ENCODE measurements at regions not wholly inside any gene's neighbourhood (a gene's known extent, or its start where the extent isn't known, plus 50 kb on each side); places are given as distances from the start of the nearest gene placed in this dataset.
"Not testable (repeated sequence)": the region's sequence is repeated elsewhere in the genome, so short reads cannot be mapped to it uniquely, and the experiment has no call there.

DNA sequence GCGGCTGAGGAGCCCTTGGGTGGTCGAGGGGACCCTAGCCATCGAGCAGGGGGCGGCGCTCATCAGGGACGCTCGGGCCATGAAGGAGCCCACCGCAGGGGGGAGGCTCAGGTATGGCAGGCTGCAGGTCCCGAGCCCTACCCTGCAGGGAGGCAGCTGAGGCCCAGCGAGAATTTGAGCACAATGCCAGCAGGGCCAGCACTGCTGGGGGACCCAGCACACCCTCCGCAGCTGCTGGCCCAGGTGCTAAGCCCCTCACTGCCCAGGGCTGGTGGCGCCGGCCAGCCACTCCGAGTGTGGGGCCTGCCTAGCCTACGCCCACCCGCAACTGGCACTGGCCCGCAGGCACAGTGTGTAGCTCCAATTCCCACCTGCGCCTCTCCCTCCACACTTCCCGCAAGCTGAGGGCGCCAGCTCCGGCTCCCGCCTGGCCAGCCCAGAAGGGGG lies 325.4 kb upstream of the FRG1 start:
- DNase-seq (ENCODE audit: low read depth), result no peak

DNA sequence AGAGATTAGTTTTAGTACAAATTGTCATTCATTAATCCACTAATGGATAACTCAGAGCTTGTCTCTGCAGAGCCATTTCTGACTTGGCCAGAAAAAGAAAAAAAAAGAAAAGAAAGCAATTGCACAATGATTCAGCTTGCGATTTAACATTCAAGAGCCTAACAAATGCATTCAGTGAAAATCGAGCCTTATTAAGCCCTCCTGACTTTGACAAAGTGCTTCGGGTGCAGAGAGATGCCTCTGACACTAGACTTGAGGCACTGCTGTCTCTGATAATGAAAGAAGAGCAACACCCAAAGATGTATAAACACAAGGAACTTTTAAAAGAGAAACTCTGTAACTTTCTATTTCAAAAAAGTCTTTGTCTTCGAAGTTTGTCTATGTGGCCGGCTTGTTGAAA lies 322.9 kb upstream of the FRG1 start:
- not testable (repeated sequence) for DNase-seq (ENCODE audit: low read depth)

DNA sequence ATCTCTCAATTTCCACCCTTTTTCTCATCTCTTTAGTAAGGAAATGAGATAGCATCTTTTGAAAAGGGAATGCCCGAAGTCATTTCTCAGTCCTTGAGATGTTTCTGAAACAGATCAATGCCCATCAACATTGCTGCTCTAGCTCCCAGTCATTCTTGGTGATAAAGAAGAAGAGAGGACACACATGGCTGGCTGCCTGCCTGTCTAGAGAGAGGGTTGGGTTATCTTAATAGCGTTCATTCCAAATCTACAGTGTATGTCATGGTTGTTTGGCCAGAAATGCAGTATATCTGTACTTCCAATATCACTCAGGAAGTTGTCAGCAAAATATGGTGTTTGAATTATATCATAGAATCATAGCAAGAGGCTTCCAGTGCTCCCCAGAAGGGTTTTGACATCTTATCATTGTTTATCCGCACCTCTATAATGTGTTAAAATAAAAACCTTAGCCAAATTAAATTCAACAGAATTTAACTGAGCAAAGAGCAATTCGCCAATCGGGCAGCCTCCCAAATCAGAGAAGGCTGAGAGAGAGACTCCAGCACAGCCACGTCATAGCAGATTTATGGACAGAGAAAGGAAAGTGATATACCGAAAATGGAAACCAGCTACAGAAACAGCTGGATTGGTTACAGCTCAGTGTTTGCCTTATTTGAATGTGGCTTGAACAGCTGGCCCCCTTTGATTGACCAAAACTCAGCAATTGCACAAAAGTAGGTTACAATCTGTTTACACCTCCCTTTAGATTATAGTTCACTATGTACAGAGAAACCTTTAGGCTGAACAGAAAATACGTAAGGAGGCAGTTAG lies 321.0 kb upstream of the FRG1 start:
- not testable (repeated sequence) for DNase-seq (ENCODE audit: low read depth)

DNA sequence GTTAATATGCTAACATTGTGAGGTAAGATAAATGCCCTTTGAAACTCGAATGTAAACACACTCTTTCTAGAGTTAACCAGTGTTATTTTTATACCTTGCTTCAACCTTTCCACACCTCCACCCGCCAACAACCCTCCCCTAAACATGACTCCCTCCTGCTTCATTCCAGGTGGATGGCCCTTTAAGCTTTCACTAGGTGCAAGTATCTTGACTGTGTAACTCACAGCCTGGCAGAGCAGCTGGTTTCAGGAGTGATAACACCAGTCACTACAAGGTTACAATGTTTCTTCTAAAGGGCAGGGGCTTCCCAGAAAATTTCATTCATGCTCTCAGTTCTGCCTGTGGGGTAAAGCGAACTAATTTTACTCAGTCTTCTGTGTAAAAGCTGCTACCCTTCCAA lies 318.1 kb upstream of the FRG1 start:
- DNase-seq (ENCODE audit: low read depth), result not testable (repeated sequence)

DNA sequence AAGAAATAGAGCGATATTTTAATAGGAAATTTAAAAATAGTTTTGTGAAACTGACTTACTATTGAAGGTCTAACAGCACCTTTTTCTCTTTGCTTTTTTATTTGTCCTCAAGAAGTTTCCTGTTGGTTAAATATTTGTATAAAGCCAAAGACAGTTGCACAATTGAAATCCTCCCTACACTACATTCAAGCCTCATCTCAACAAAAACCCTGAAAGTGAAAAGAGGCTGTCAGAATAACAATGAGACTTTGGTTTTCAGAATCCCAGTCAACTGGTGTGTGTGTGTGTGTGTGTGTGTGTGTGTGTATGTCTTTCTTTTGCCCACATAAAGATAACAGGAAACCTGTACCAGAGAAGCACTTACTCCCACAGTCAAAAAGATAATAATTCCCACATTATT lies 313.6 kb upstream of the FRG1 start:
- not testable (repeated sequence) for DNase-seq (ENCODE audit: low read depth)

DNA sequence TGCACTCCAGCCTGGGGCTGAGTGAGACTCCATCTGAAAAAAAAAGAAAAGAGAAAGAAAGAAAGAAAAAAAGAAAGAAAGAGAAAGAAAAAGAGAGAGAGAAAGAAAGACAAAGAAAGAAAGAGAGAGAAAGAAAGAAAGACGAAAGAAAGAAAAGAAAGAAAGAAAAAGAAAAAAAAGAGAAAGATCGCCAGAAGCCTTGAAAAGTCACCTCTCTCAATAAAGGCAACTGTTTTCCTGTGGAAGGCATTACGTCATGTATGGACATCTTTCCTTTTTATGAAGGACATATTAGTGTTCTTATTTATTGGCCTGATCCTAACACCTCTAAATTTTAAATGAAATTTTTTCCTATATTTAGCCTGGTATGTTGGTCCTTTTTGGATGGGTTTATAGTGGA lies 310.9 kb upstream of the FRG1 start:
- DNase-seq (ENCODE audit: low read depth), result not testable (repeated sequence)

DNA sequence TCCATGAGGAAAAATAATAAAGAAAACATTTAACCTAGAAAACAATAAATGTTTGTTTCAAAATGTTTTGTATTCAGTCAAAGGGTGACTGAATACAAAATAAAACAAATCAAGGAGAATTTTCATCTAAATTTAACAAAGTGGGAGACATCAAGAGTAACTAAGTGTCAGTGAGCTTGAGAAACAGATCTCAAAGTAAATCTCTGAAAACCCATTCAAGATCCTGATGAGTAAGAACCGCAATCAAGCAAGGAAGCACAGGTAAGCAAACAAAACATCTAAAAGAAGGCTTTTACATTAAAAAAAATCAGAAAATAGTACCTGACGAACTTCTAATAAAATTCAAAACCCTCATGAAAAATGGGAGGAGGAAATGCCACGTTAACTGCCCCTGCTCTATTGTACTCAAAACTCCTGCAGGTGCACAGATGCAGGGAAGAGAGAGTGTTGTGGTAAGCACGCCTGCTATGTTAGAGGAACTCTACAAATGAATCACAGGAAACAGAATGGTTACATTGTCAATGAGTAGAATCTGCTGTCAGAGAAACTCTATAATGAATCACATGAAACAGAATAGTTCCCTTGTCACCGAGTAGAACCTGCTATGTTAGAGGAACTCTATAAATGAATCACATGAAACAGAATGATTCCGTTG lies 309.6 kb upstream of the FRG1 start:
- not testable (repeated sequence) for DNase-seq (ENCODE audit: low read depth)

DNA sequence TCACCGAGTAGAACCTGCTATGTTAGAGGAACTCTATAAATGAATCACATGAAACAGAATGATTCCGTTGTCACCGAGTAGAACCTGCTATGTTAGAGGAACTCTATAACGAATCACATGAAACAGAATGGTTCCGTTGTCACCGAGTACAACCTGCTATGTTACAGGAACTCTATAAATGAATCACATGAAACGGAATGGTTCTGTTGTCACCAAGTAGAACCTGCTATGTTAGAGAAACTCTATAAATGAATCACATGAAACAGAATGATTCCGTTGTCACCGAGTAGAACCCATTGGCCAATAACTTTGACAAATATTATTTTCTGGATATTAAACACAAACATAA lies 309.1 kb upstream of the FRG1 start:
- DNase-seq (ENCODE audit: low read depth), result not testable (repeated sequence)

DNA sequence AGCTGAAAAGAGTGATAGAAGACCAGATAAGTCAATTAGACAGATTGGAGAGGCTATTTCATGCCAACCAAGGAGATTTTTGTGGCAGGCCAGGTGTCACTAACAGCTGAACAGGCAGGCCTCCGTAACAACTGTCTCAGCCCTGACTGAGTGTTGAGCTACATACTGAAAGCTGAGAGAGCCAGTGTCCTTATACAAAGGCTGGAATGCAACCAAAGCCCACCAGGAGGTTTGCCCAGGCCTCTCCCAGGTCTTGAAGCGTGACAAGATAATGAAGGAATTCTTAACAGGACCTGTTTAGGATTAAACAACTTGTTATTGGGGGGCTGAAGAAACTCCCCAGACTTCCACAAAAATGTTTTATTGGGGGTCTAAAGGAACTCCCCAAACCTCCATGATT lies 290.2 kb upstream of the FRG1 start:
- not testable (repeated sequence) for DNase-seq (ENCODE audit: low read depth)

DNA sequence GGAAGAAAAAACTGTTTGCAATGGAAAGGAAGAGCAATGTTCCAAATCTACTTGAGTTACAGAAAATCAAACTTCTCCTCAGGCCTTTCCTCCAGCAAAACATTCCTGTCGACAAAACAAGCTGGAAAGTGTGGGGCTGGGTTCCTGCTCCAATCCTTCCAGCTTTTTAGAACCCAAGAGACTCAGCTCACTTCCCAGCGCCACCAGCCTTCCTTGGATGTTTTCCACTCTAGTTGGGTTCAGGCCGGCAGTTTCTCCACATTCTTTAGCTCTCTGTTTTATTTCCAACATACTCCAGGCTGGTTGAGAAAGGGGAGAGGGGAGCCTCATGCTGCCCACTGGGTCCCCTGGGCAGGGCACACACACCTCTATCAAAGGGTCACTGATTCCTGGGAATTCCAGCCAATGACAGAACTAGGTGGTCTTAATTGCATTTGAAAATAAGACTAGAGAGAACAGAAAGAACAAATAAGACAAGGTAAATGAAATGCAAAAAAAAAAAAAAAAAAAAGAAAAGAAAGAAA lies 287.5 kb upstream of the FRG1 start:
- DNase-seq (ENCODE audit: low read depth), result not testable (repeated sequence)

DNA sequence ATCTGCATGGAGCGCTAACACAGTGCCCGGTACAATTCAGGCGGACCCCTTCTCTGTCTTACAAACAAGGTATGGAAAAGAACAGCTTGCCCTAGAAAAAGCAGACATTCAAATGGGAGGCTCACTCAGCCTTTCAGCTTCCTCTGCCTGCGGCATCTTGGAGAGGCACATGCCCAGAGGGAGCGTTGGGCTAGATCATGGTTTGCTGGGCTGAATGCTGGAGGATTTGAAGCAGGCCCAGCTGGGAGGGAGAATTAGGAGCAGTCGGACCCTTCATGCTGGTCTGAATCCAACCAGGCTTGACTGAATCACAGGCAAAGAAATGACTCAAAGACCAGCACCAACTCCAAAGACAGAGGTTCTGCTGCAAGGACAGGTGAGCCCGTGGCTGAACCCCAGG lies 286.7 kb upstream of the FRG1 start:
- DNase-seq (ENCODE audit: low read depth), result not testable (repeated sequence)

DNA sequence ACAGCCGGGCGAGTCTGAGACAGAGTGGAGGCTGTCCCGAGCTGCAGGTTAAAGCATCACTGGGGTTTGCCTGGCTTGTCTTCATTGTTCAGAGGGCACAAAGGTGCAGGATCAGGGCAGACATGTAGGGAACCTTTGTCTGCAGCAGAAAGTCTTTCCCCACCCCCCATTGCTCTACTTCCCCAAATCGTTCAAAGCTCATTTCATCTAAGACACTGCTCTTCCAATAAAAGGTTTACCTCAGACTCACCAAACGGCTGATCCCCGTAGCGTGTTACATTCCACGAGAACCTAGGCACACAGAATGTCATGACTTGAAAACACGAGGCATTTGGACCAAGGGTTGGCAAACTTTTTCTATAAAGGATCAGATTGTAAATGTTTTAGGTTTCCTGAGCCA lies 286.3 kb upstream of the FRG1 start:
- DNase-seq (ENCODE audit: low read depth), result not testable (repeated sequence)

DNA sequence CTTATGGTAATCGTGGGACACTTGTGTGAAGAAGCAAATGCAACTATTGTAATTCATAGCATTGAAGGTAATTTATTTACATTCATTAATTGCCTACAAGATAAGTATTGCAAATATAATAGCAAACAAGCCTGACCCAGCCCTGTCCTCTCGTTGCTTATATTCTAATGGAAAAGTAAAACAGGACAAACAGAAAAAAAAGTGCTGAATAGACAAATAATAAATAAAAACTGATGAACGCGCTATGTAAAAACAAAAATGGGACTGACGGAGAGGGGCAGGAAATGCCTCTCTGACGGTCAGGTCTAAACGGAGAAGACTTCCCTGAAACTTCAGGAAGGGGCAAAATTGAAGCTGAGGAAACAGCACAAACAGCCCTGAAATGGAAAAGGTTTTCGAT lies 284.9 kb upstream of the FRG1 start:
- DNase-seq (ENCODE audit: low read depth), result not testable (repeated sequence)

DNA sequence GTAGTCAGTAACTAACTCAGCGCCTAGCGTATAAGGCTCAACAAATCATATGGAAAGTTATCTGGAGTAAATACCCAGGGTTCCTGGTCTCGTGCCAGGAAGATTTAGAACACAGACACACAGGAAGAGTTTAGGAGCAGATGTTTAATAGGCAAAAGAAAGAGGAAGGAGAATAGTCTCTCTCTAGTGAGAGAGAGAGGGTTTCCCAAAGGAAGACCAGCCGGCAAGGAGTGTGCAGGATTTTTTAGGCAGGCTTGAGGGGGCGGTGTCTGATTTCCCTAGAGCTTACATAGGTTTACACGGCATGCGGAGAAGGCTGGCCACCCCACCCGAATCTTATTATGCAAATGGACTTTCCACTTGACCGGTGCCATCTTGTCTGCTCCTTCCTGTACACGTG lies 284.0 kb upstream of the FRG1 start:
- DNase-seq (ENCODE audit: low read depth), result no peak

DNA sequence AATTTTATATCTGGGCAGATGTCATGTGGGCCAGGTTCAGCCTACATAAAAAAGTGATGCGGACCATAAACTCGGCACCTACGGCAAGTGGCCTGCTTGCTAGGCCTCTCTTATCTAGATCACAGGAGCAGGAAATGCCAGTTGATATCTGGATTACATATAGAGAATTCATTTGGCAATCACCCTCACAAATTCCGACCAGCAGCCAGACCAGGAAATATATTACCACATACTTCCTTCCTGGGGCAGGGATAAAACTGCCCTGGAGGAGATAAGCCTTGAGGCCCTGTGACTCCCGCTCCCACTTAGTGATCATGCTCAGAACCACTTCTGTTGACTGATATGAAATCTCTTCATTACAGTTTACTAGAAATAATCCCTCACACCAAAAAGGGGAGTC lies 282.4 kb upstream of the FRG1 start:
- not testable (repeated sequence) for DNase-seq (ENCODE audit: low read depth)

DNA sequence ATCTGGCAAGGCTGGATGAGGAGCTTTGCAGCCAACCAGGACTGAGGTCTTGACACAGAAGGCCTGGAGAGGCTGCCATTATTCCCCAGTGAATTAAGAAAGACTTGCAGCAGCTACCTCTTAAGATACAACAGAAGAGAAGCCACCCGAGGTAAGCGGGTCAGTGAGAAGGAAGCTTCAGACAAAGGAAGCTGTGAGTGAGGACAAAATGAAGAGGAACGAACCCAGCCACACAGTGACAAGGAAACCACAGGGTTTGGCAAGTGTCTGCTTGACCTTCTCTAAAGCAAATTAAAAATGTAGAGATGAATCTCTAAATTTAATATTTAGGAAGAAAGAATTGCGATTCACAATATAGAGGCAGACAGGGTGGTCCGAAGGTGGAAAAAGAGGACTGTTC lies 281.8 kb upstream of the FRG1 start:
- DNase-seq (ENCODE audit: low read depth), result not testable (repeated sequence)

DNA sequence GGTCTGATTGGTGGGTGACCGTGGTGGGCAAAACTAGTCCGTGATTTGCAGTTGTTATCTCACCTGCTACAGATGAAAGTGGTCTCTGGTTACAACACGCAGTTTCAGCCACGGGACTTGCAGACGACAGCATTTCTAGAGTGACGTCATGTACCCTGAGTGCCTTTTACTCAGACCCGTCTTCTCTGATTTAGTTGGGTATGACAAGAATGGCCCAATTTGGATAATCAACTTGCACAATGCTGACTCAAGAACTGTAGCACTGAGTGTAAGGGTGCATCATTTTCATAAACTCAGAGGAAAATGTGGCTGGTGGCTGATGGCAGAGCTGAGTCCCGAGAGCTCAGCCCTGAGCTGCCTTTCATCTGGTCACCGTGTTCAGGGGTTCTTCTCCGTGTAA lies 281.4 kb upstream of the FRG1 start:
- DNase-seq (ENCODE audit: low read depth), result no peak

DNA sequence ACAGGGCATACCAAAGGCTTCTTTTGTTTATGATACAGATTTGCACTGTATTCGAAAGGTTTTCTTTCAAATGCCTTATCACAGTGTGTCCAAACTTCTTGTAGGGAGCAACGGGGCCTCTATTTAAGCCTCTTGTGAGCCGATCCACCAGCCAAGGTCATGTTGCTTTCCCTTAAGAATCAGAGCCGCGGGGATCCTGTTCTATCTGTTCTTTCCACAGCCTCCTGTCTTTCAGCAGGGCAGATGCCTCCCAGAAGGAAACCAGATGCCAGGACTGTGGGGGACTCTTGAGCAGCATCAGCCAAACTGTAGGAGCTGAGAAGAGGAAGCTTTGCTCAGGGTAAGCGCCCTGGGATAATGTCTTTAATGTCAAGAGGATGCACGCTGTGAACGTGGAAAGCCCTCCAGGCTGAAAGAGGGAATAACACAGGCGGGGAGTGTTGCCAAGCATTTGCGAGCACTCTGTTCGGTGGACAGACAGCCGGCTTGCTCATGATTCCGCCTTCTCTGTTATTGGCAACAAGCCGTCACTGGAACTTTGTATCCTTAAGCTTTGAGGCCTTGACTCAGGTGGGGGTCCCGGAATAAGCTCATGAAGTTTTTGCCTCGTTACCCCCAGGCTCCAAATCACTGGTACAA lies 279.8 kb upstream of the FRG1 start:
- DNase-seq (ENCODE audit: low read depth), result no peak

DNA sequence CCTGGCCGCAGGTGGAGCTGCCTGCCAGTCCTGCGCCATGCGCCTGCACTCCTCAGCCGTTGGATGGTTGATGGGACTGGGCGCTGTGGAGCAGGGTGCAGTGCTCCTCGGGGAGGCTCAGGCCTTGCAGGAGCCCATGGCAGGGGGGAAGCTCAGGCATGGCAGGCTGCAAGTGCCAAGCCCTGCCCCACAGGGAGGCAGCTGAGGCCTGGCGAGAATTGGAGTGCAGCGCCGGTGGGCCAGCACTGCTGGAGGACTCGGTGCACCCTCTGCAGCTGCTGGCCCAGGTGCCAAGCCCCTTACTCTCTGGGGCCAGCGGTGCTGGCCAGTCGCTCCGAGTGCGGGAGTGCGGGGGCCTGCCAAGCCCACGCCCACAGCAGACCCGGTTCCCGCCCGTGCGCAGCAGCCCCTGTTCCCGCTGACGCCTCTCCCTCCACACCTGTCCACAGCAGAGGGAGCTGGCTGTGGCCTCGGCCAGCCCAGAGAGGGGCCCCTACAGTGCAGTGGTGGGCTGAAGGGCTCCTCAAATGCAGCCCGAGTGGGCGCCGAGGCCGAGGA lies 275.9 kb upstream of the FRG1 start:
- no peak for DNase-seq (ENCODE audit: low read depth)

DNA sequence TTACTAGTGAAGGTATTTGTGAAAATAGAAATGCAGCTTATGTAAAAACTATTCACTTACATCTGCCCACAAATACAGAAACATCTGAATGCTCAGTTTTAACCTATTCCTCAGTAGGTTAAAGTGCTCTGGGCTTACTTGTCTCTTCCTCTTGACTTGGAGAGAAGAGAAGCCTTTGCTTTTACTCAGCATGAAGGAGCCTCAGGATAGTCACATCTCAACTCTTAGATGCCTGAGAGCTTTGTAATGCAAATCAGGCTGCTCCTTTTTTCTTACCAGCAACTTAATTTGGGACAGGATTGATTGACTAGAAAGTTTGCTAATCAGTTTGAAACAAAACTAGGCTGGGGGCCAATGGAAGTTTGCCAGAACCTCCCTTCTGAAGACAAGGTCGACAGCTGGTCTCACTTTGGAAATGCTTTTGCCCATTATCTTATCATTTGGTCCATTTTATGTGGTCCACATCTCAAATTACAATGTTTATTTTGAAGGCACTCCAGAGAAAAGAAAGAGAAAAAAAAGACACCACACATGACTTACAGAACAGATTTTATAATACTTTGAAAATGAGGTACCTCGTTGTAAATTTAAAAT lies 274.9 kb upstream of the FRG1 start:
- DNase-seq (ENCODE audit: low read depth), result not testable (repeated sequence)

DNA sequence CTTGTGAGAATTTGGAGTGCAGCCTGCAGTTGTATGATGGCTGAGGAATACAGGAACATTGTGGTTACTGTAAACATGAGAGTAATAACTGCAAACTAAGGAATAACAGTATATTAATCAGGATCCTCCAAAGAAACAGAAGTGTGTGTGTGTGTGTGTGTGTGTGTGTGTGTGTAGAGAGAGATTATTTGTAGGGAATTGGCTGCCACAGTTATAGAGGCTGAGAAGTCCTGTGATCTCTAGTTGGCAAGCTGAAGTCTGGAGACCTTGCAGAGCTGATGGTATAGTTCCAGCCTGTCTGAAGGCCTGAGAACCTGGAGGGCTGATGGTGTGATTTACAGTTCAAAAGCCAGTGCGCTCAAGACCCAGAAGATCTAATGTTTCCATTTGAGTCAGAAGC lies 273.3 kb upstream of the FRG1 start:
- DNase-seq (ENCODE audit: low read depth), result not testable (repeated sequence)

DNA sequence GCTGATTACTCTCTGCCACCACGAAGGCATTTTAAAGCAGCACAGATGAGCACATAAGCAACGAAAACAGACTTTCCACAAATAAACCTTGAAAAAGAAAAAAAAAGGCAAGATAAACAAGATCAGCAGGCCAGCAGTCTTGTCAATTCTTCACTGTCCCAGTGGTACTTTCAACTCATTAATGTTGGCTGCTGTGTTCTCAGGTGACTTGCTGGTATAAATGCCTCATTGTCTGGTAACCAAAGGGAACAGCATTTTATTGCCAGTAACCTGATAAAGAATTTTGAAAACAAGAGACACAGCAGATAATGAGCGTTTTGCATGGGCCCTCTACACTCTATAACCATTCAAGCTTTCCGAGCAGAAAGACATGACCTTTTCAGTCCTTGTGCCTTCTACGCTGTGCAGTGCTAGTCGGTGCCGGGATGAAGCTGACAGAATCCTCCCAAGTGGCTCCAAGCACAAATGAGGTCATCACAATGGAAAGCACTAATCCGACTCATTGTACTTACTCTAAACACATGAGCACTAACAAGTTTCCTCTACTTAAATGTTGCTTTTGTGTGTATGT lies 242.9 kb upstream of the FRG1 start:
- DNase-seq (ENCODE audit: low read depth), result not testable (repeated sequence)

Measured in fibroblast of the conjunctiva (primary cell).